ENCODE measurements at regions not wholly inside any gene's neighbourhood (a gene's known extent, or its start where the extent isn't known, plus 50 kb on each side); places are given as distances from the start of the nearest gene placed in this dataset.

GRCh38 chr16:88298833-88299745 lies 83.7 kb upstream of the ZNF469 start:
- TF ChIP-seq FOXP4 (CRISPR knock-in tag; IDR thresholded peaks at IDR 0.05) = no peak
- TF ChIP-seq CREM (CRISPR knock-in tag; IDR thresholded peaks at IDR 0.05) = no peak
- no peak for TF ChIP-seq MAX (CRISPR knock-in tag; IDR thresholded peaks at IDR 0.05)
- no peak for TF ChIP-seq NR3C1 (CRISPR knock-in tag; conservative IDR thresholded peaks at IDR 0.05; ENCODE audit: low read depth)
- no peak for TF ChIP-seq ZNF396 (CRISPR knock-in tag; IDR thresholded peaks at IDR 0.05; ENCODE audit: borderline replicate concordance)
- no peak for TF ChIP-seq ZBTB21 (CRISPR knock-in tag; IDR thresholded peaks at IDR 0.05; ENCODE audit: borderline replicate concordance)
- H3K36me3 Mint-ChIP-seq = no peaks in the 10 kb centered on the region
- DNase-seq (ENCODE audit: low spot score) (no peak), ATAC-seq (no peak)
- CTCF ChIA-PET = interaction anchor here (1.1 to 1.9 kb wide), 3 partner anchors 12 to 138 kb away, joined by 3 to 5 read pairs (median 4); no protein-coding TSS in a partner anchor
- no peak overlapping the region for H3K4me3 Mint-ChIP-seq
- H3K4me1 Mint-ChIP-seq = no peaks in the 10 kb centered on the region
- H3K27ac Mint-ChIP-seq = no peak overlapping the region
- POLR2A ChIA-PET = no interaction called here
- H3K9me3 Mint-ChIP-seq = peaks cover 18% of the 10 kb centered on the region
- H3K27me3 Mint-ChIP-seq (ENCODE audit: low read depth) = no peaks in the 10 kb centered on the region; the same call in 1 of the 2 replicates

GRCh38 chr16:88299751-88300462 lies 82.9 kb upstream of the ZNF469 start:
- no peak for ATAC-seq
- TF ChIP-seq MAX (CRISPR knock-in tag; IDR thresholded peaks at IDR 0.05) = no peak
- no peak for TF ChIP-seq ZSCAN18 (CRISPR knock-in tag; IDR thresholded peaks at IDR 0.05)
- TF ChIP-seq FOXP1 (CRISPR knock-in tag; IDR thresholded peaks at IDR 0.05; ENCODE audit: borderline replicate concordance) = no peak
- no peak for TF ChIP-seq GABPB1 (CRISPR knock-in tag; IDR thresholded peaks at IDR 0.05)
- no peak for TF ChIP-seq CREB1 (CRISPR knock-in tag; IDR thresholded peaks at IDR 0.05)
- TF ChIP-seq HMGXB4 (CRISPR knock-in tag; IDR thresholded peaks at IDR 0.05) = no peak
- TF ChIP-seq NFE2L1 (CRISPR knock-in tag; IDR thresholded peaks at IDR 0.05) = no peak
- no peak for TF ChIP-seq NR3C1 (CRISPR knock-in tag; conservative IDR thresholded peaks at IDR 0.05; ENCODE audit: low read depth)
- TF ChIP-seq ATF3 (CRISPR knock-in tag; conservative IDR thresholded peaks at IDR 0.05) = no peak
- TF ChIP-seq GRHL2 (CRISPR knock-in tag; IDR thresholded peaks at IDR 0.05; ENCODE audit: insufficient replicate concordance, severe bottlenecking) = no peak
- TF ChIP-seq TEAD1 (CRISPR knock-in tag; IDR thresholded peaks at IDR 0.05) = no peak
- TF ChIP-seq IRF2 (CRISPR knock-in tag; IDR thresholded peaks at IDR 0.05; ENCODE audit: borderline replicate concordance, low read depth) = no peak
- no peak for TF ChIP-seq USF2 (CRISPR knock-in tag; IDR thresholded peaks at IDR 0.05)
- no peak for TF ChIP-seq ERG (CRISPR knock-in tag; IDR thresholded peaks at IDR 0.05)
- no peak for TF ChIP-seq ZNF219 (CRISPR knock-in tag; IDR thresholded peaks at IDR 0.05; ENCODE audit: borderline replicate concordance)
- no peak for TF ChIP-seq ZNF671 (CRISPR knock-in tag; IDR thresholded peaks at IDR 0.05)
- TF ChIP-seq RELA (CRISPR knock-in tag; IDR thresholded peaks at IDR 0.05; ENCODE audit: borderline replicate concordance) = no peak

More at GRCh38 chr16:88299751-88300462, 82.9 kb upstream of the ZNF469 start:
- no peak for DNase-seq (ENCODE audit: low spot score)
- H3K4me1 Mint-ChIP-seq = no peaks in the 10 kb centered on the region
- CTCF ChIA-PET = interaction anchor here (1.2 to 1.9 kb wide), 2 partner anchors 13 to 138 kb away, joined by 4 to 5 read pairs; no protein-coding TSS in a partner anchor
- POLR2A ChIA-PET = no interaction called here
- H3K4me3 Mint-ChIP-seq = no peak overlapping the region
- no peak overlapping the region for H3K27ac Mint-ChIP-seq
- H3K36me3 Mint-ChIP-seq = no peaks in the 10 kb centered on the region; the same call in 1 of the 2 replicates
- no peaks in the 10 kb centered on the region for H3K27me3 Mint-ChIP-seq (ENCODE audit: low read depth)
- peaks cover 12% of the 10 kb centered on the region for H3K9me3 Mint-ChIP-seq

Measured in WTC11 (cell line).